IMR-90 (cell line): ENCODE measurements at regions not wholly inside any gene's neighbourhood (a gene's known extent, or its start where the extent isn't known, plus 50 kb on each side); places are given as distances from the start of the nearest gene placed in this dataset.

Source experiments
- ATAC-seq: fragments of 200-7000 bp; cut with Tn5 transposase; 2 replicates; pipeline ENCODE4 v1.9.1; 2020; ENCODE audit warnings: low read depth, mild to moderate bottlenecking, moderate library complexity
- BruUV-seq: library from RNA; stranded (reverse); fragments of 400-500 nt; replicated peaks from 2 replicates; lab custom pipeline; 2021; lab: Mats Ljungman, UMichigan
- CTCF ChIA-PET: fragments of 300-600 bp; formaldehyde crosslinking; extraction: SDS; loops from one replicate; lab custom pipeline; 2021; ENCODE audit warnings: antibody characterized with exemption; lab: Yijun Ruan, JAX
- POLR2A ChIA-PET: fragments of 300-600 bp; sonication (Branson Sonifier 250); formaldehyde crosslinking; loops from one replicate; lab custom pipeline; 2022; ENCODE audit warnings: antibody characterized with exemption; ENCODE audit not compliant: unreplicated experiment; lab: Charles Lee
- DNase-seq: peaks from one replicate; pipeline ENCODE4 v3.0.0; 2013
- H2AFZ ChIP-seq: replicated peaks from 2 replicates; pipeline ENCODE3; 2013; ENCODE audit warnings: low read length, mild to moderate bottlenecking; ENCODE audit not compliant: poor library complexity
- H2AK5ac ChIP-seq: 2 replicates; pipeline ENCODE4 v1.6.1; 2013; ENCODE audit warnings: low read depth, low read length, inconsistent platforms
- H2AK9ac ChIP-seq: replicated peaks from 2 replicates; pipeline ENCODE3; 2013; ENCODE audit warnings: mild to moderate bottlenecking, low read depth, low read length, moderate library complexity; ENCODE audit not compliant: poor library complexity
- H2BK120ac ChIP-seq: 2 replicates; pipeline ENCODE4 v1.6.1; 2013; ENCODE audit warnings: low read depth, low read length, inconsistent platforms
- H2BK15ac ChIP-seq: 3 replicates; pipeline ENCODE4 v1.6.1; 2013; ENCODE audit warnings: low read depth, low read length, inconsistent platforms
- H2BK20ac ChIP-seq: 2 replicates; pipeline ENCODE4 v1.6.1; 2013; ENCODE audit warnings: low read depth, mild to moderate bottlenecking, inconsistent platforms, low read length, moderate library complexity
- H2BK5ac ChIP-seq: 2 replicates; pipeline ENCODE4 v1.6.1; 2013; ENCODE audit warnings: mild to moderate bottlenecking, low read depth, low read length, inconsistent platforms; ENCODE audit not compliant: poor library complexity, severe bottlenecking
- H3K14ac ChIP-seq: replicated peaks from 2 replicates; pipeline ENCODE4 v1.6.1; 2013; ENCODE audit warnings: low read depth, low read length, inconsistent platforms
- H3K18ac ChIP-seq: 2 replicates; pipeline ENCODE4 v1.6.1; 2013; ENCODE audit warnings: low read depth, low read length, control low read depth
- H3K23ac ChIP-seq: 2 replicates; pipeline ENCODE4 v1.6.1; 2013; ENCODE audit warnings: low read depth, low read length, inconsistent platforms
- H3K27ac ChIP-seq: 2 replicates; pipeline ENCODE4 v1.5.1; 2013; ENCODE audit warnings: mild to moderate bottlenecking, control low read depth, low read length; ENCODE audit not compliant: insufficient read depth
- H3K27me3 ChIP-seq: 2 replicates; pipeline ENCODE4 v1.6.1; 2013; ENCODE audit warnings: low read length; ENCODE audit not compliant: control insufficient read depth, insufficient read depth
- H3K36me3 ChIP-seq: 2 replicates; pipeline ENCODE4 v1.6.1; 2013; ENCODE audit warnings: low read length, mixed read lengths; ENCODE audit not compliant: control insufficient read depth, insufficient read depth
- H3K4ac ChIP-seq: 2 replicates; pipeline ENCODE4 v1.6.1; 2013; ENCODE audit warnings: low read depth, low read length, inconsistent platforms
- H3K4me1 ChIP-seq: 2 replicates; pipeline ENCODE4 v1.6.1; 2013; ENCODE audit warnings: low read length, mixed read lengths; ENCODE audit not compliant: control insufficient read depth, insufficient read depth
- H3K4me2 ChIP-seq: 2 replicates; pipeline ENCODE4 v1.6.1; 2013; ENCODE audit warnings: low read depth, mild to moderate bottlenecking, control low read depth, low read length, moderate library complexity
- H3K4me3 ChIP-seq: 2 replicates; pipeline ENCODE4 v1.5.1; 2013; ENCODE audit warnings: low read depth, mild to moderate bottlenecking, control low read depth, low read length, moderate library complexity; ENCODE audit not compliant: insufficient read depth
- H3K56ac ChIP-seq: 2 replicates; pipeline ENCODE4 v1.6.1; 2013; ENCODE audit warnings: low read length, inconsistent platforms; ENCODE audit not compliant: insufficient read depth; ENCODE audit errors: extremely low read depth
- H3K79me1 ChIP-seq, 2 experiments: 2 replicates each; pipeline ENCODE4 v1.6.1; 2013; ENCODE audit warnings: low read length in 2 of 2, inconsistent platforms in 1 of 2, low read depth in 1 of 2
- H3K9ac ChIP-seq: 2 replicates; pipeline ENCODE4 v1.6.1; 2013; ENCODE audit warnings: low read depth, low read length, control low read depth
- H3K9me1 ChIP-seq: 2 replicates; pipeline ENCODE4 v1.6.1; 2013; ENCODE audit warnings: low read length, inconsistent platforms; ENCODE audit not compliant: insufficient read depth
- H3K9me3 ChIP-seq: 2 replicates; pipeline ENCODE4 v1.6.1; 2013; ENCODE audit warnings: low read length; ENCODE audit not compliant: control insufficient read depth, insufficient read depth
- H4K20me1 ChIP-seq: 2 replicates; pipeline ENCODE4 v1.6.1; 2013; ENCODE audit warnings: low read length, inconsistent platforms; ENCODE audit not compliant: insufficient read depth
- H4K5ac ChIP-seq: 2 replicates; pipeline ENCODE4 v1.6.1; 2013; ENCODE audit warnings: mild to moderate bottlenecking, low read depth, low read length, control low read depth
- H4K8ac ChIP-seq, 2 experiments: 2 replicates each; pipeline ENCODE4 v1.6.1; 2013; ENCODE audit warnings: low read depth in 2 of 2, low read length in 2 of 2, control low read depth in 1 of 2, inconsistent platforms in 1 of 2
- H4K91ac ChIP-seq: 2 replicates; pipeline ENCODE4 v1.6.1; 2013; ENCODE audit warnings: low read depth, low read length, inconsistent platforms; ENCODE audit not compliant: insufficient read depth
- BHLHE40 ChIP-seq: fragments of 150-350 bp; IDR thresholded peaks from 2 replicates; pipeline ENCODE4 v1.6.1; 2016; ENCODE audit warnings: mild to moderate bottlenecking, low read depth, low read length
- CEBPB ChIP-seq: IDR thresholded peaks from 2 replicates; pipeline ENCODE4 v1.6.1; 2012; ENCODE audit warnings: low read depth, low read length, improper control_type of control experiment
- CHD1 ChIP-seq: IDR thresholded peaks from 2 replicates; pipeline ENCODE4 v1.6.1; 2012; ENCODE audit warnings: low read depth, low read length, improper control_type of control experiment
- CTCF ChIP-seq: conservative IDR thresholded peaks from 2 replicates; pipeline ENCODE4 v1.5.1; 2012; ENCODE audit warnings: mild to moderate bottlenecking, low read depth, low read length, improper control_type of control experiment
- ELK1 ChIP-seq: fragments of 150-350 bp; IDR thresholded peaks from 2 replicates; pipeline ENCODE4 v1.6.1; 2016; ENCODE audit warnings: low read depth, mild to moderate bottlenecking, low read length, moderate library complexity, borderline replicate concordance
- FOS ChIP-seq: fragments of 150-350 bp; IDR thresholded peaks from 2 replicates; pipeline ENCODE4 v1.6.1; 2016; ENCODE audit warnings: low read depth, low read length
- MAFK ChIP-seq: IDR thresholded peaks from 2 replicates; pipeline ENCODE4 v1.6.1; 2012; ENCODE audit warnings: low read depth, low read length, improper control_type of control experiment
- MAZ ChIP-seq: IDR thresholded peaks from 2 replicates; pipeline ENCODE4 v1.6.1; 2012; ENCODE audit warnings: low read depth, mild to moderate bottlenecking, low read length, improper control_type of control experiment, moderate library complexity, borderline replicate concordance
- MXI1 ChIP-seq: IDR thresholded peaks from 2 replicates; pipeline ENCODE4 v1.6.1; 2012; ENCODE audit warnings: low read depth, mild to moderate bottlenecking, low read length, moderate library complexity, borderline replicate concordance
- NFE2L2 ChIP-seq: fragments of 150-350 bp; IDR thresholded peaks from 2 replicates; pipeline ENCODE4 v1.6.1; 2016; ENCODE audit warnings: low read depth, mild to moderate bottlenecking, low read length
- POLR2A ChIP-seq: IDR thresholded peaks from 2 replicates; pipeline ENCODE4 v1.6.1; 2012; ENCODE audit warnings: mild to moderate bottlenecking, low read depth, low read length
- RAD21 ChIP-seq: IDR thresholded peaks from 2 replicates; pipeline ENCODE4 v1.6.1; 2012; ENCODE audit warnings: low read length, improper control_type of control experiment
- RCOR1 ChIP-seq: IDR thresholded peaks from 2 replicates; pipeline ENCODE4 v1.6.1; 2012; ENCODE audit warnings: mild to moderate bottlenecking, low read length, improper control_type of control experiment; ENCODE audit not compliant: insufficient replicate concordance
- RFX5 ChIP-seq: IDR thresholded peaks from 2 replicates; pipeline ENCODE4 v1.8.0; 2012; ENCODE audit warnings: low read depth, mild to moderate bottlenecking, low read length, moderate library complexity
- SMC3 ChIP-seq: fragments of 150-350 bp; IDR thresholded peaks from 2 replicates; pipeline ENCODE4 v1.6.1; 2016; ENCODE audit warnings: low read depth, mild to moderate bottlenecking, antibody characterized with exemption, low read length, moderate library complexity
- USF2 ChIP-seq: fragments of 150-350 bp; IDR thresholded peaks from 2 replicates; pipeline ENCODE4 v1.6.1; 2017; ENCODE audit warnings: mild to moderate bottlenecking, antibody characterized with exemption, low read length, low read depth
- WGBS, 2 experiments: methylation state at CpG; one replicate each; pipeline versions ENCODE4 v1.1.5 to v1.1.7; 2013; ENCODE audit warnings: missing lambda C conversion rate in 2 of 2; ENCODE audit not compliant: insufficient read length in 1 of 2; ENCODE audit errors: extremely low coverage in 2 of 2; 5-methylcytosine and 5-hydroxymethylcytosine counted together
- dilution Hi-C: fragments of 300-500 bp; cut with HindIII; formaldehyde crosslinking; loops from one replicate; pipeline ENCODE4 v1.14.3; 2018; ENCODE audit warnings: low sequenced_read_pairs; ENCODE audit not compliant: unreplicated experiment
- in situ Hi-C: fragments of 300-500 bp; cut with MboI; formaldehyde crosslinking; loops from 3 replicates; pipeline ENCODE4 v1.14.3; 2019; ENCODE audit warnings: low sequenced_read_pairs, inconsistent platforms, mixed read lengths
- intact Hi-C: fragments of 100-400 bp; cut with micrococcal nuclease; formaldehyde crosslinking; loops from 2 replicates; pipeline ENCODE4 v1.10.0; 2022

GRCh38 chr17:72270273-72270924 lies 149.6 kb downstream of the SOX9 start:
- no peak overlapping the region for H2AFZ ChIP-seq
- H3K27ac ChIP-seq, result no peak overlapping the region
- no peak overlapping the region for H4K8ac ChIP-seq
- peaks cover 9% of the 10 kb centered on the region for H3K27me3 ChIP-seq
- no peaks in the 10 kb centered on the region for H3K36me3 ChIP-seq
- ATAC-seq, result no peak
- H2BK5ac ChIP-seq, result no peak overlapping the region
- POLR2A ChIA-PET, result no interaction called here
- no peak overlapping the region for H2BK20ac ChIP-seq
- H3K79me1 ChIP-seq, result no peaks in the 10 kb centered on the region
- H2BK120ac ChIP-seq, result no peak overlapping the region
- WGBS, 2 experiments, result no CpG with 5 or more reads among the region's 6 CpGs
- no peaks in the 10 kb centered on the region for H3K9me1 ChIP-seq
- peaks cover 2% of the 10 kb centered on the region; the same call in 1 of the 2 replicates for H3K4me1 ChIP-seq
- CTCF ChIA-PET, result no interaction called here
- peak; percentile 3 for DNase-seq
- dilution Hi-C loops (no loop called here), intact Hi-C loops (no loop called here), in situ Hi-C loops (no loop called here)
- no peak overlapping the region for H3K4me3 ChIP-seq
- no peak overlapping the region for H3K56ac ChIP-seq
- H4K91ac ChIP-seq, result no peak overlapping the region
- H3K4ac ChIP-seq, result no peak overlapping the region
- BruUV-seq, result no TSS peak
- no peak overlapping the region for H3K18ac ChIP-seq
- no peak overlapping the region for H3K4me2 ChIP-seq
- no peak overlapping the region for H3K23ac ChIP-seq
- H4K20me1 ChIP-seq, result no peaks in the 10 kb centered on the region
- H2BK15ac ChIP-seq, result no peak overlapping the region
- H2AK5ac ChIP-seq, result no peak overlapping the region
- no peak for TF ChIP-seq POLR2A
- TF ChIP-seq MAFK, result no peak
- no peak for TF ChIP-seq RCOR1
- TF ChIP-seq BHLHE40, result no peak
- TF ChIP-seq NFE2L2, result no peak
- no peak for TF ChIP-seq FOS
- no peak for TF ChIP-seq MXI1
- TF ChIP-seq RAD21, result no peak
- no peak for TF ChIP-seq RFX5
- no peak for TF ChIP-seq CTCF
- no peak for TF ChIP-seq MAZ
- no peak for TF ChIP-seq USF2
- TF ChIP-seq CHD1, result no peak
- TF ChIP-seq SMC3, result no peak
- no peak for TF ChIP-seq CEBPB
- TF ChIP-seq ELK1, result no peak
- no peaks in the 10 kb centered on the region for H3K9me3 ChIP-seq
- H2AK9ac ChIP-seq, result no peak overlapping the region
- no peak overlapping the region for H3K14ac ChIP-seq
- H4K5ac ChIP-seq, result no peak overlapping the region
- H3K9ac ChIP-seq, result no peak overlapping the region
